Panc1 (cell line): ENCODE measurements at regions not wholly inside any gene's neighbourhood (a gene's known extent, or its start where the extent isn't known, plus 50 kb on each side); places are given as distances from the start of the nearest gene placed in this dataset.

Source experiments
- ATAC-seq: fragments of 200-7000 bp; cut with Tn5 transposase; 2 replicates; pipeline ENCODE4 v1.9.1; 2020; ENCODE audit warnings: mild to moderate bottlenecking, moderate library complexity
- BruUV-seq: library from RNA; stranded (reverse); fragments of 400-500 nt; replicated peaks from 2 replicates; lab custom pipeline; 2021; lab: Mats Ljungman, UMichigan
- CTCF ChIA-PET: fragments of 300-600 bp; sonication (Branson Sonifier 250); formaldehyde crosslinking; loops from one replicate; lab custom pipeline; 2022; ENCODE audit warnings: antibody characterized with exemption; lab: Charles Lee
- POLR2A ChIA-PET: fragments of 300-600 bp; sonication (Branson Sonifier 250); formaldehyde crosslinking; loops from one replicate; lab custom pipeline; 2022; ENCODE audit warnings: antibody characterized with exemption; lab: Charles Lee
- DNase-seq: peaks from one replicate; pipeline ENCODE4 v3.0.0-alpha.2; 2010; ENCODE audit warnings: low read depth, low spot score
- H3K27ac ChIP-seq: 2 replicates; pipeline ENCODE4 v1.5.1; 2011; ENCODE audit warnings: mild to moderate bottlenecking, low read length, inconsistent platforms
- H3K27me3 ChIP-seq: fragments of 200-500 bp; sonication (Bioruptor generic); 2 replicates; pipeline ENCODE4 v1.6.0; 2014; ENCODE audit warnings: low read length, inconsistent platforms; ENCODE audit not compliant: control insufficient read depth, insufficient read depth
- H3K36me3 ChIP-seq: fragments of 200-500 bp; sonication (Bioruptor generic); 2 replicates; pipeline ENCODE4 v1.5.1; 2014; ENCODE audit warnings: inconsistent platforms, mild to moderate bottlenecking, low read length, moderate library complexity; ENCODE audit not compliant: control insufficient read depth, insufficient read depth
- H3K4me1 ChIP-seq: 2 replicates; pipeline ENCODE4 v1.5.1; 2011; ENCODE audit warnings: inconsistent platforms, mild to moderate bottlenecking, low read length, moderate library complexity; ENCODE audit not compliant: control insufficient read depth, insufficient read depth
- H3K4me3 ChIP-seq, 2 experiments: 2 replicates each; pipeline ENCODE4 v1.5.1; 2011 to 2012; ENCODE audit warnings: low read depth in 2 of 2, low read length in 2 of 2, mild to moderate bottlenecking in 2 of 2, inconsistent platforms in 1 of 2, moderate library complexity in 1 of 2
- H3K9me3 ChIP-seq: fragments of 200-500 bp; sonication (Bioruptor generic); 2 replicates; pipeline ENCODE4 v1.5.1; 2014; ENCODE audit warnings: low read depth, mild to moderate bottlenecking, inconsistent platforms, low read length, moderate library complexity; ENCODE audit not compliant: control insufficient read depth, insufficient read depth
- POLR2AphosphoS5 ChIP-seq: IDR thresholded peaks from 2 replicates; pipeline ENCODE4 v1.6.1; 2012; ENCODE audit warnings: mild to moderate bottlenecking, low read depth, low read length, moderate library complexity
- SIN3A ChIP-seq: IDR thresholded peaks from 2 replicates; pipeline ENCODE4 v1.6.1; 2012; ENCODE audit warnings: low read depth, mild to moderate bottlenecking, low read length, moderate library complexity, borderline replicate concordance; ENCODE audit not compliant: insufficient read depth
- TCF7L2 ChIP-seq: IDR thresholded peaks from 2 replicates; pipeline ENCODE4 v1.6.1; 2011; ENCODE audit warnings: mild to moderate bottlenecking, low read depth, low read length, inconsistent platforms
- in situ Hi-C: cut with HindIII; loops from 2 replicates; pipeline ENCODE4 v1.10.0; 2016; ENCODE audit warnings: low sequenced_read_pairs, low pct_unique_long_range_greater_than_20kb
- intact Hi-C: fragments of 100-400 bp; cut with micrococcal nuclease; formaldehyde crosslinking; loops from one replicate; pipeline ENCODE4 v1.10.0; 2022; ENCODE audit not compliant: unreplicated experiment
- TF ChIP-seq, protein P1 (sequence below): fragments of 450-650 bp; IDR thresholded peaks from 2 replicates; pipeline ENCODE4 v1.5.1; 2017; ENCODE audit warnings: mild to moderate bottlenecking
- TF ChIP-seq, protein P2 (sequence below), 2 experiments: IDR thresholded peaks; 2 replicates each; pipeline ENCODE4 v1.6.1; 2011 to 2012; ENCODE audit warnings: low read depth in 2 of 2, control low read depth in 1 of 2, low read length in 1 of 2, mild to moderate bottlenecking in 1 of 2, moderate library complexity in 1 of 2; ENCODE audit not compliant: insufficient read depth in 1 of 2

DNA sequence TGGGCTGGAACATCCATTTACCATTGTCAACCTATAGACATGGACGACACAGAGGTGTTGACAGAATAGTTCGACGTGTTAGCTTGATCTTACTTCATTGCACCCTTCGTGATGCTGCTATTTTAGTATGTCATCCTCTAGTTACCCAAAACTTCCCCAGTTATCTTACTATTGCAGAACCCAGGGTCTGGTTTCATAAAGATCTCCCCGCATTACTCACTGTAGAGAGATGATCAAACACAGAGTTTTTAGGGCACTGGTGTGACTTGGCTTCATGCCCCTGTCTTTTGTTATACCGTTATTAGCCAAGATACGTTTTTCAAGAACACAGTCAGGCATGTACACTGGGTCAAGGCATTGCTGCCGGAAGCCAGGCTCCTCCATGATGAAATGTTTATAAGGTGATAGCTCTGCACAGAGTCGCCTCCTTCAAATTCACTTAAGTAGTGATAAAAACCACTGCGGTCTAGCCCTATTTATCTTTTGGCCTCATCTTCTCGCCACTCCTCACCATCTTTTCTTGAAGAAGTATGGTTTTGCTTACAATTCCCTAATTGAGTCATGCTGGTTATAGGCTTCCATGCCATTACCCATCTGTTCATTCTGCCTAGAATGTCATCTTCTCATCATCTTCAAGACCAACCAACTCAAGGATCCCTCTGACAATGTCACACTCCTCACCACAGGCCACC is 1127.9 kb downstream of the VRK1 start:
- Histone ChIP-seq H3K27me3 (no peaks in the 10 kb centered on the region), H3K4me3 (no peak overlapping the region), H3K9me3 (no peaks in the 10 kb centered on the region), H3K4me1 (no peaks in the 10 kb centered on the region), H3K27ac (no peak overlapping the region), H3K36me3 (no peaks in the 10 kb centered on the region)
- POLR2A ChIA-PET, result no interaction called here
- ATAC-seq (no peak), DNase-seq (no peak)
- CTCF ChIA-PET, result no interaction called here
- no TSS peak for BruUV-seq
- TF ChIP-seq, protein P1, sequence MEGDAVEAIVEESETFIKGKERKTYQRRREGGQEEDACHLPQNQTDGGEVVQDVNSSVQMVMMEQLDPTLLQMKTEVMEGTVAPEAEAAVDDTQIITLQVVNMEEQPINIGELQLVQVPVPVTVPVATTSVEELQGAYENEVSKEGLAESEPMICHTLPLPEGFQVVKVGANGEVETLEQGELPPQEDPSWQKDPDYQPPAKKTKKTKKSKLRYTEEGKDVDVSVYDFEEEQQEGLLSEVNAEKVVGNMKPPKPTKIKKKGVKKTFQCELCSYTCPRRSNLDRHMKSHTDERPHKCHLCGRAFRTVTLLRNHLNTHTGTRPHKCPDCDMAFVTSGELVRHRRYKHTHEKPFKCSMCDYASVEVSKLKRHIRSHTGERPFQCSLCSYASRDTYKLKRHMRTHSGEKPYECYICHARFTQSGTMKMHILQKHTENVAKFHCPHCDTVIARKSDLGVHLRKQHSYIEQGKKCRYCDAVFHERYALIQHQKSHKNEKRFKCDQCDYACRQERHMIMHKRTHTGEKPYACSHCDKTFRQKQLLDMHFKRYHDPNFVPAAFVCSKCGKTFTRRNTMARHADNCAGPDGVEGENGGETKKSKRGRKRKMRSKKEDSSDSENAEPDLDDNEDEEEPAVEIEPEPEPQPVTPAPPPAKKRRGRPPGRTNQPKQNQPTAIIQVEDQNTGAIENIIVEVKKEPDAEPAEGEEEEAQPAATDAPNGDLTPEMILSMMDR, result no peak
- TF ChIP-seq TCF7L2, result no peak
- TF ChIP-seq POLR2AphosphoS5, result no peak
- TF ChIP-seq SIN3A, result no peak
- TF ChIP-seq, protein P2, sequence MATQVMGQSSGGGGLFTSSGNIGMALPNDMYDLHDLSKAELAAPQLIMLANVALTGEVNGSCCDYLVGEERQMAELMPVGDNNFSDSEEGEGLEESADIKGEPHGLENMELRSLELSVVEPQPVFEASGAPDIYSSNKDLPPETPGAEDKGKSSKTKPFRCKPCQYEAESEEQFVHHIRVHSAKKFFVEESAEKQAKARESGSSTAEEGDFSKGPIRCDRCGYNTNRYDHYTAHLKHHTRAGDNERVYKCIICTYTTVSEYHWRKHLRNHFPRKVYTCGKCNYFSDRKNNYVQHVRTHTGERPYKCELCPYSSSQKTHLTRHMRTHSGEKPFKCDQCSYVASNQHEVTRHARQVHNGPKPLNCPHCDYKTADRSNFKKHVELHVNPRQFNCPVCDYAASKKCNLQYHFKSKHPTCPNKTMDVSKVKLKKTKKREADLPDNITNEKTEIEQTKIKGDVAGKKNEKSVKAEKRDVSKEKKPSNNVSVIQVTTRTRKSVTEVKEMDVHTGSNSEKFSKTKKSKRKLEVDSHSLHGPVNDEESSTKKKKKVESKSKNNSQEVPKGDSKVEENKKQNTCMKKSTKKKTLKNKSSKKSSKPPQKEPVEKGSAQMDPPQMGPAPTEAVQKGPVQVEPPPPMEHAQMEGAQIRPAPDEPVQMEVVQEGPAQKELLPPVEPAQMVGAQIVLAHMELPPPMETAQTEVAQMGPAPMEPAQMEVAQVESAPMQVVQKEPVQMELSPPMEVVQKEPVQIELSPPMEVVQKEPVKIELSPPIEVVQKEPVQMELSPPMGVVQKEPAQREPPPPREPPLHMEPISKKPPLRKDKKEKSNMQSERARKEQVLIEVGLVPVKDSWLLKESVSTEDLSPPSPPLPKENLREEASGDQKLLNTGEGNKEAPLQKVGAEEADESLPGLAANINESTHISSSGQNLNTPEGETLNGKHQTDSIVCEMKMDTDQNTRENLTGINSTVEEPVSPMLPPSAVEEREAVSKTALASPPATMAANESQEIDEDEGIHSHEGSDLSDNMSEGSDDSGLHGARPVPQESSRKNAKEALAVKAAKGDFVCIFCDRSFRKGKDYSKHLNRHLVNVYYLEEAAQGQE (IDR thresholded peaks at IDR 0.05; ENCODE audit: insufficient read depth in 1 of 2, low read depth in 2 of 2, low read length in 1 of 2), result no peak
- in situ Hi-C loops (no loop called here), intact Hi-C loops (no loop called here)

DNA sequence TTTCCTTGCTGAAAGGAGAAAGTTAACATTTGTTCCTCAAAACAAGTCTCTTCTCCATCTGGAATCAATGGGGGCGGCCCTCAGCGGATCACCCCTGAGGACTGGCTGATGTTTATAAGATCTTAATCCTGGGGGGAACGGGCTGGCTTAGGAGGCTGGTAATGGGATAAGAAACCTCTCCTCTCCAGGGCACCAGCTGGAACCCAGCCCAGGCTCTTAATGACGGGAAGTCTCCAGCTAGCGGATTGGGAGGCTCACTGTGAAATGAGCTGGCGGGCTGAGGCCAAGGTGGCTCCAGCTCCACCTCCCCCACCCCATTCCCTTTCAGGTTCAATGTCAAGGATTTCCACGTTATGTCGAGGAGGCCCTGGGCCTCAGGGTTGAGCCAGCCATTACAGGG is 1133.0 kb downstream of the VRK1 start:
- intact Hi-C loops (no loop called here), in situ Hi-C loops (no loop called here)
- ATAC-seq, result no peak
- Histone ChIP-seq H3K4me3 (no peak overlapping the region), H3K36me3 (no peaks in the 10 kb centered on the region), H3K27ac (no peak overlapping the region), H3K9me3 (no peaks in the 10 kb centered on the region), H3K4me1 (no peaks in the 10 kb centered on the region), H3K27me3 (no peaks in the 10 kb centered on the region)
- no TSS peak for BruUV-seq
- TF ChIP-seq TCF7L2, result no peak
- TF ChIP-seq SIN3A, result no peak
- TF ChIP-seq, protein P1, result no peak
- no peak for TF ChIP-seq POLR2AphosphoS5
- TF ChIP-seq, protein P2 (IDR thresholded peaks at IDR 0.05; ENCODE audit: insufficient read depth in 1 of 2, low read depth in 2 of 2, low read length in 1 of 2), result no peak
- POLR2A ChIA-PET, result no interaction called here
- DNase-seq, result no peak
- CTCF ChIA-PET, result no interaction called here
